ENCODE measurements at regions not wholly inside any gene's neighbourhood (a gene's known extent, or its start where the extent isn't known, plus 50 kb on each side); places are given as distances from the start of the nearest gene placed in this dataset.
A peak's percentile ranks its signal among the peaks of the same experiment; 100 is the strongest.

GRCh38 chr1:218671573-218671972 lies 326.4 kb downstream of the TGFB2 start:
- TF ChIP-seq CTCF (conservative IDR thresholded peaks at IDR 0.05; ENCODE audit: low read depth, low read length): no peak
- DNase-seq (ENCODE audit: low read depth): no peak
- H3K4me3 ChIP-seq (ENCODE audit: low read length): no peak overlapping the region

- no peak for TF ChIP-seq CTCF (conservative IDR thresholded peaks at IDR 0.05; ENCODE audit: low read depth, low read length)
- no peak for DNase-seq (ENCODE audit: low read depth)
- H3K4me3 ChIP-seq (ENCODE audit: low read length): no peak overlapping the region
These were observed 328.0 kb downstream of the TGFB2 start for GRCh38 chr1:218673170-218673569.

GRCh38 chr1:218674280-218674773 lies 329.2 kb downstream of the TGFB2 start:
- H3K4me3 ChIP-seq (ENCODE audit: low read length): no peak overlapping the region
- DNase-seq (ENCODE audit: low read depth): peak; percentile 87
- no peak for TF ChIP-seq CTCF (conservative IDR thresholded peaks at IDR 0.05; ENCODE audit: low read depth, low read length)

GRCh38 chr1:218677026-218677425 lies 331.9 kb downstream of the TGFB2 start:
- H3K4me3 ChIP-seq (ENCODE audit: low read length): no peak overlapping the region
- TF ChIP-seq CTCF (conservative IDR thresholded peaks at IDR 0.05; ENCODE audit: low read depth, low read length): no peak
- no peak for DNase-seq (ENCODE audit: low read depth)

GRCh38 chr1:218679391-218679790 lies 334.3 kb downstream of the TGFB2 start:
- TF ChIP-seq CTCF (conservative IDR thresholded peaks at IDR 0.05; ENCODE audit: low read depth, low read length): no peak
- DNase-seq (ENCODE audit: low read depth): no peak
- no peak overlapping the region for H3K4me3 ChIP-seq (ENCODE audit: low read length)

GRCh38 chr1:218679988-218680748 lies 335.0 kb downstream of the TGFB2 start:
- TF ChIP-seq CTCF (conservative IDR thresholded peaks at IDR 0.05; ENCODE audit: low read depth, low read length): no peak
- no peak for DNase-seq (ENCODE audit: low read depth)
- H3K4me3 ChIP-seq (ENCODE audit: low read length): no peak overlapping the region

GRCh38 chr1:218683242-218683641 lies 338.1 kb downstream of the TGFB2 start:
- no peak for DNase-seq (ENCODE audit: low read depth)
- TF ChIP-seq CTCF (conservative IDR thresholded peaks at IDR 0.05; ENCODE audit: low read depth, low read length): no peak

More at GRCh38 chr1:218683242-218683641, 338.1 kb downstream of the TGFB2 start:
- no peak overlapping the region for H3K4me3 ChIP-seq (ENCODE audit: low read length)
